ENCODE measurements at regions not wholly inside any gene's neighbourhood (a gene's known extent, or its start where the extent isn't known, plus 50 kb on each side); places are given as distances from the start of the nearest gene placed in this dataset.
"Not testable (repeated sequence)": the region's sequence is repeated elsewhere in the genome, so short reads cannot be mapped to it uniquely, and the experiment has no call there.

DNA sequence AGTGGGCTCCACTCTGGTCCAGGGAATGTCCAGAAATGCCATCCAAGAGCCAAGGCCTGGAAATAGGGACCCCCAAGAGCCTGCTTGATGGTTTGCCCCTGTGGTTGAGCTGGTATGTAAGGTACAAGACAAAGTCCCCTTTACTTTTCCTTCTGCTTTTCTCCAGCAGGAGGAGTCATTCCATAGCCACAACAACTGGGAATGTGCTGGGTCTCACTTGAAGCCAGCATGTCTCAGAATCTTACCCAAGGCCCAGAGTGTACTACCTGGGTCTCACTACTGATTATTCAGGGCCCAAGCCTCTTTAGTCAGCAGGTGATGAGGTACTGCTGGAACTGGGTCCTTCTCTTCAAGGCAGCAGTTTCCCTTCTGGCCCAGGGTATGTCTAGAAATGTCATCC is 62.1 kb upstream of the CD55 start:
- TF ChIP-seq, protein P1, sequence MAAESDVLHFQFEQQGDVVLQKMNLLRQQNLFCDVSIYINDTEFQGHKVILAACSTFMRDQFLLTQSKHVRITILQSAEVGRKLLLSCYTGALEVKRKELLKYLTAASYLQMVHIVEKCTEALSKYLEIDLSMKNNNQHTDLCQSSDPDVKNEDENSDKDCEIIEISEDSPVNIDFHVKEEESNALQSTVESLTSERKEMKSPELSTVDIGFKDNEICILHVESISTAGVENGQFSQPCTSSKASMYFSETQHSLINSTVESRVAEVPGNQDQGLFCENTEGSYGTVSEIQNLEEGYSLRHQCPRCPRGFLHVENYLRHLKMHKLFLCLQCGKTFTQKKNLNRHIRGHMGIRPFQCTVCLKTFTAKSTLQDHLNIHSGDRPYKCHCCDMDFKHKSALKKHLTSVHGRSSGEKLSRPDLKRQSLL (tag by site-specific recombination; IDR thresholded peaks at IDR 0.05): no peak
- TF ChIP-seq ZBTB17 (tag by site-specific recombination; IDR thresholded peaks at IDR 0.05) (no peak), ZNF670 (tag by site-specific recombination; IDR thresholded peaks at IDR 0.05; ENCODE audit: low read depth) (no peak), ZXDB (tag by site-specific recombination; IDR thresholded peaks at IDR 0.05) (no peak), ZNF544 (tag by site-specific recombination; IDR thresholded peaks at IDR 0.05) (no peak), ZNF23 (tag by site-specific recombination; IDR thresholded peaks at IDR 0.05; ENCODE audit: borderline replicate concordance) (no peak), ZNF140 (tag by site-specific recombination; IDR thresholded peaks at IDR 0.05) (no peak), ZNF843 (tag by site-specific recombination; IDR thresholded peaks at IDR 0.05) (no peak), ZNF785 (tag by site-specific recombination; IDR thresholded peaks at IDR 0.05) (no peak), HOXA7 (CRISPR knock-in tag; IDR thresholded peaks at IDR 0.05; ENCODE audit: borderline replicate concordance) (no peak), ZNF292 (tag by site-specific recombination; IDR thresholded peaks at IDR 0.05; ENCODE audit: borderline replicate concordance, low read depth) (no peak), SCRT1 (tag by site-specific recombination; IDR thresholded peaks at IDR 0.05; ENCODE audit: borderline replicate concordance) (no peak), EGR2 (tag by site-specific recombination; IDR thresholded peaks at IDR 0.05; ENCODE audit: low read depth) (no peak), ZSCAN16 (tag by site-specific recombination; IDR thresholded peaks at IDR 0.05) (no peak), ZNF776 (tag by site-specific recombination; IDR thresholded peaks at IDR 0.05; ENCODE audit: borderline replicate concordance) (no peak), ZNF157 (tag by site-specific recombination; IDR thresholded peaks at IDR 0.05) (no peak)
- TF ChIP-seq, protein P2, sequence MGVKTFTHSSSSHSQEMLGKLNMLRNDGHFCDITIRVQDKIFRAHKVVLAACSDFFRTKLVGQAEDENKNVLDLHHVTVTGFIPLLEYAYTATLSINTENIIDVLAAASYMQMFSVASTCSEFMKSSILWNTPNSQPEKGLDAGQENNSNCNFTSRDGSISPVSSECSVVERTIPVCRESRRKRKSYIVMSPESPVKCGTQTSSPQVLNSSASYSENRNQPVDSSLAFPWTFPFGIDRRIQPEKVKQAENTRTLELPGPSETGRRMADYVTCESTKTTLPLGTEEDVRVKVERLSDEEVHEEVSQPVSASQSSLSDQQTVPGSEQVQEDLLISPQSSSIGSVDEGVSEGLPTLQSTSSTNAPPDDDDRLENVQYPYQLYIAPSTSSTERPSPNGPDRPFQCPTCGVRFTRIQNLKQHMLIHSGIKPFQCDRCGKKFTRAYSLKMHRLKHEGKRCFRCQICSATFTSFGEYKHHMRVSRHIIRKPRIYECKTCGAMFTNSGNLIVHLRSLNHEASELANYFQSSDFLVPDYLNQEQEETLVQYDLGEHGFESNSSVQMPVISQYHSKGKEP (tag by site-specific recombination; IDR thresholded peaks at IDR 0.05): no peak
- no peak overlapping the region for H3K4me3 ChIP-seq (ENCODE audit: low read depth, low read length)
- POLR2A ChIA-PET: no interaction called here
- no peaks in the 10 kb centered on the region for H3K36me3 ChIP-seq (ENCODE audit: control insufficient read depth in 2 of 2, insufficient read depth in 1 of 2, low read length in 2 of 2)
- CTCF ChIA-PET: interaction anchor here (0.6 to 2.9 kb wide), 5 partner anchors 53 to 259 kb away, joined by 3 to 27 read pairs (median 3); partner anchors contain the start of gene YOD1
- H3K27ac ChIP-seq (ENCODE audit: extremely low read depth, low read depth, low read length): no peak overlapping the region
- no peaks in the 10 kb centered on the region for H3K9me3 ChIP-seq (ENCODE audit: control insufficient read depth, insufficient read depth, low read depth, low read length)
- no peaks in the 10 kb centered on the region for H3K4me1 ChIP-seq (ENCODE audit: control insufficient read depth, insufficient read depth, low read length)

DNA sequence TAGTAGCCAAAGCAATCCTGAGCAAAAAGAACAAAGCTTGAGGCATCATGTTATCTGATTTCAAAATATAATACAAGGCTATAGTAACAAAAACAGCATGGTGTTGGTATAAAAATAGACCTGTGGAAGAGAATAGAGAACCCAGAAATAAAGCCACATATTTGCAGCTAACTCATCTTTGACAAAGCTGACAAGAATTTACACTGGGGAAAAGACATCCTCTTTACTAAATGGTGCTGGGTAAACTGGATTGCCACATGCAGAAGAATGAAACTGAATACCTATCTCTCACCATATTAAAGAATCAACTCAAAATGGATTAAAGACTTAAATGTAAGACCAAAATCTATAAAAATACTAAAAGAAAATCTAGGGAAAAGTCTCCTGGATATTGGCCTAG is 59.5 kb upstream of the CD55 start:
- Histone ChIP-seq H3K4me1 (ENCODE audit: control insufficient read depth, insufficient read depth, low read length) (no peaks in the 10 kb centered on the region), H3K4me3 (ENCODE audit: low read depth, low read length) (no peak overlapping the region), H3K36me3 (ENCODE audit: control insufficient read depth in 2 of 2, insufficient read depth in 1 of 2, low read length in 2 of 2) (no peaks in the 10 kb centered on the region), H3K9me3 (ENCODE audit: control insufficient read depth, insufficient read depth, low read depth, low read length) (no peaks in the 10 kb centered on the region), H3K27ac (ENCODE audit: extremely low read depth, low read depth, low read length) (no peak overlapping the region)
- ChIA-PET POLR2A (no interaction called here), CTCF (interaction anchor here (0.7 to 1.0 kb wide), 2 partner anchors 143 to 1456 kb away, joined by 3 to 6 read pairs; no protein-coding TSS in a partner anchor)
- TF ChIP-seq ZNF514 (tag by site-specific recombination; IDR thresholded peaks at IDR 0.05): no peak
- TF ChIP-seq ZBTB48 (tag by site-specific recombination; IDR thresholded peaks at IDR 0.05): no peak
- TF ChIP-seq, protein P3, sequence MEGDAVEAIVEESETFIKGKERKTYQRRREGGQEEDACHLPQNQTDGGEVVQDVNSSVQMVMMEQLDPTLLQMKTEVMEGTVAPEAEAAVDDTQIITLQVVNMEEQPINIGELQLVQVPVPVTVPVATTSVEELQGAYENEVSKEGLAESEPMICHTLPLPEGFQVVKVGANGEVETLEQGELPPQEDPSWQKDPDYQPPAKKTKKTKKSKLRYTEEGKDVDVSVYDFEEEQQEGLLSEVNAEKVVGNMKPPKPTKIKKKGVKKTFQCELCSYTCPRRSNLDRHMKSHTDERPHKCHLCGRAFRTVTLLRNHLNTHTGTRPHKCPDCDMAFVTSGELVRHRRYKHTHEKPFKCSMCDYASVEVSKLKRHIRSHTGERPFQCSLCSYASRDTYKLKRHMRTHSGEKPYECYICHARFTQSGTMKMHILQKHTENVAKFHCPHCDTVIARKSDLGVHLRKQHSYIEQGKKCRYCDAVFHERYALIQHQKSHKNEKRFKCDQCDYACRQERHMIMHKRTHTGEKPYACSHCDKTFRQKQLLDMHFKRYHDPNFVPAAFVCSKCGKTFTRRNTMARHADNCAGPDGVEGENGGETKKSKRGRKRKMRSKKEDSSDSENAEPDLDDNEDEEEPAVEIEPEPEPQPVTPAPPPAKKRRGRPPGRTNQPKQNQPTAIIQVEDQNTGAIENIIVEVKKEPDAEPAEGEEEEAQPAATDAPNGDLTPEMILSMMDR (tag by site-specific recombination; IDR thresholded peaks at IDR 0.05): no peak
- no peak for TF ChIP-seq ZNF19 (tag by site-specific recombination; IDR thresholded peaks at IDR 0.05; ENCODE audit: low read depth)
- no peak for TF ChIP-seq ZNF311 (tag by site-specific recombination; IDR thresholded peaks at IDR 0.05; ENCODE audit: borderline replicate concordance)
- no peak for TF ChIP-seq ZNF350 (tag by site-specific recombination; IDR thresholded peaks at IDR 0.05)
- no peak for TF ChIP-seq ZNF138 (tag by site-specific recombination; IDR thresholded peaks at IDR 0.05; ENCODE audit: borderline replicate concordance)
- no peak for TF ChIP-seq ZNF354C (tag by site-specific recombination; IDR thresholded peaks at IDR 0.05; ENCODE audit: borderline replicate concordance, low read depth)
- no peak for TF ChIP-seq ZNF585B (tag by site-specific recombination; IDR thresholded peaks at IDR 0.05)
- TF ChIP-seq, protein P4, sequence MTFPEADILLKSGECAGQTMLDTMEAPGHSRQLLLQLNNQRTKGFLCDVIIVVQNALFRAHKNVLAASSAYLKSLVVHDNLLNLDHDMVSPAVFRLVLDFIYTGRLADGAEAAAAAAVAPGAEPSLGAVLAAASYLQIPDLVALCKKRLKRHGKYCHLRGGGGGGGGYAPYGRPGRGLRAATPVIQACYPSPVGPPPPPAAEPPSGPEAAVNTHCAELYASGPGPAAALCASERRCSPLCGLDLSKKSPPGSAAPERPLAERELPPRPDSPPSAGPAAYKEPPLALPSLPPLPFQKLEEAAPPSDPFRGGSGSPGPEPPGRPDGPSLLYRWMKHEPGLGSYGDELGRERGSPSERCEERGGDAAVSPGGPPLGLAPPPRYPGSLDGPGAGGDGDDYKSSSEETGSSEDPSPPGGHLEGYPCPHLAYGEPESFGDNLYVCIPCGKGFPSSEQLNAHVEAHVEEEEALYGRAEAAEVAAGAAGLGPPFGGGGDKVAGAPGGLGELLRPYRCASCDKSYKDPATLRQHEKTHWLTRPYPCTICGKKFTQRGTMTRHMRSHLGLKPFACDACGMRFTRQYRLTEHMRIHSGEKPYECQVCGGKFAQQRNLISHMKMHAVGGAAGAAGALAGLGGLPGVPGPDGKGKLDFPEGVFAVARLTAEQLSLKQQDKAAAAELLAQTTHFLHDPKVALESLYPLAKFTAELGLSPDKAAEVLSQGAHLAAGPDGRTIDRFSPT (tag by site-specific recombination; IDR thresholded peaks at IDR 0.05): no peak
- no peak for TF ChIP-seq ZNF658 (tag by site-specific recombination; IDR thresholded peaks at IDR 0.05)
- no peak for TF ChIP-seq IKZF3 (tag by site-specific recombination; IDR thresholded peaks at IDR 0.05)

DNA sequence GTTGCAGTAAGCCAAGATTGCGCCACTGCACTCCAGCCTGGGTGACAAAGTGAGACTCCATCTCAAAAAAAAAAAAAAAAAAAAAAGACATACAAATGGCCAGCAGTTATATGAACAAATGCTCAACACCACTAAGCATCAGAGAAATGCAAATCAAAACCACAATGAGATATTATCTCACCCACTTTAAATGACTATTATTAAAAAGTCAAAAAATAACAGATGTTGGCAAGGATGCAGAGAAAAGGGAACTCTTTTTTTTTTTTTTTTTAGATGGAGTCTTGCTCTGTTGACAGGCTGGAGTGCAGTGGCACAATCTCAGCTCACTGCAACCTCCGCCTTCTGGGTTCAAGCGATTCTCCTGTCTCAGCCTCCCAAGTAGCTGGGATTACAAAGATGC is 58.6 kb upstream of the CD55 start:
- H3K27ac ChIP-seq (ENCODE audit: extremely low read depth, low read depth, low read length); H3K4me3 ChIP-seq (ENCODE audit: low read depth, low read length); CTCF ChIA-PET; H3K36me3 ChIP-seq (ENCODE audit: control insufficient read depth in 2 of 2, insufficient read depth in 1 of 2, low read length in 2 of 2); POLR2A ChIA-PET; H3K9me3 ChIP-seq (ENCODE audit: control insufficient read depth, insufficient read depth, low read depth, low read length); H3K4me1 ChIP-seq (ENCODE audit: control insufficient read depth, insufficient read depth, low read length): not testable (repeated sequence)
